Thyroid gland (tissue), 4 donors: ENCODE measurements at regions not wholly inside any gene's neighbourhood (a gene's known extent, or its start where the extent isn't known, plus 50 kb on each side); places are given as distances from the start of the nearest gene placed in this dataset.
"Not testable (repeated sequence)": the region's sequence is repeated elsewhere in the genome, so short reads cannot be mapped to it uniquely, and the experiment has no call there.

Experiments
- DNase-seq, 2 donors: peaks; one replicate each; pipeline ENCODE4 v3.0.0-alpha.2; 2019
- H3K27ac ChIP-seq, 3 donors: fragments of 200-600 bp; sonication (generic); 1 replicate in 2 of 3; 2 replicates in 1 of 3; pipeline ENCODE4 v1.5.1; 2016 to 2019; ENCODE audit warnings: mild to moderate bottlenecking in 1 of 3, moderate library complexity in 1 of 3
- H3K27me3 ChIP-seq: fragments of 200-600 bp; sonication (generic); one replicate; pipeline ENCODE4 v1.5.1; 2019
- H3K36me3 ChIP-seq, 2 donors: fragments of 200-600 bp; sonication (generic); one replicate each; pipeline ENCODE4 v1.5.1; 2016 to 2019
- H3K4me1 ChIP-seq, 2 donors: fragments of 200-600 bp; sonication (generic); one replicate each; pipeline ENCODE4 v1.5.1; 2017 to 2019
- H3K4me3 ChIP-seq, 3 donors: fragments of 200-600 bp; sonication (generic); replicated peaks in 1 of 3; 1 replicate in 2 of 3; 2 replicates in 1 of 3; pipeline ENCODE4 v1.5.1; 2016; ENCODE audit warnings: mild to moderate bottlenecking in 1 of 3
- H3K9me3 ChIP-seq: fragments of 200-600 bp; sonication (generic); one replicate; pipeline ENCODE4 v1.5.1; 2017
- CTCF ChIP-seq, 6 experiments: fragments of 200-600 bp in 3 of 6; fragments of 450-650 bp in 3 of 6; sonication (generic) in 3 of 6; IDR thresholded peaks; one replicate each; pipeline ENCODE4 v1.5.1; 2016 to 2019; ENCODE audit warnings: antibody characterized with exemption in 6 of 6, mild to moderate bottlenecking in 2 of 6, inconsistent platforms in 1 of 6, moderate library complexity in 1 of 6
- POLR2A ChIP-seq, 2 donors: fragments of 450-650 bp; IDR thresholded peaks; one replicate each; pipeline ENCODE4 v1.6.1; 2017; ENCODE audit warnings: antibody characterized with exemption in 2 of 2, mild to moderate bottlenecking in 2 of 2, moderate library complexity in 1 of 2
- WGBS, 2 donors: methylation state at CpG; one replicate each; pipeline ENCODE4 v1.1.5; 2017; 5-methylcytosine and 5-hydroxymethylcytosine counted together
- intact Hi-C: fragments of 100-400 bp; cut with DNase I; formaldehyde crosslinking; loops from one replicate; pipeline ENCODE4 v1.15.1; 2023

GRCh38 chr1:166304131-166304530 is 137.3 kb upstream of the FAM78B start:
- Histone ChIP-seq H3K4me3 (no peak overlapping the region), H3K27ac (no peak overlapping the region), H3K36me3 (no peaks in the 10 kb centered on the region), H3K4me1 (no peaks in the 10 kb centered on the region), H3K9me3 (no peaks in the 10 kb centered on the region), H3K27me3 (no peaks in the 10 kb centered on the region)
- TF ChIP-seq POLR2A (IDR thresholded peaks at IDR 0.05), result no peak
- TF ChIP-seq CTCF (IDR thresholded peaks at IDR 0.05), result no peak
- intact Hi-C loops, result no loop called here
- DNase-seq, result no peak
- WGBS, 2 donors, result 73 to 86% methylated on average over 3 of the region's 3 CpGs

- H3K27ac ChIP-seq, result no peak overlapping the region
- intact Hi-C loops, result no loop called here
- no peak overlapping the region for H3K4me3 ChIP-seq
- H3K9me3 ChIP-seq, result no peaks in the 10 kb centered on the region
- WGBS, 2 donors, result 72 to 77% methylated on average over 2 of the region's 2 CpGs
- TF ChIP-seq CTCF (IDR thresholded peaks at IDR 0.05) (no peak), POLR2A (IDR thresholded peaks at IDR 0.05) (no peak)
- no peaks in the 10 kb centered on the region for H3K27me3 ChIP-seq
- H3K4me1 ChIP-seq, result no peaks in the 10 kb centered on the region
- no peaks in the 10 kb centered on the region for H3K36me3 ChIP-seq
- DNase-seq, result no peak
Measured at GRCh38 chr1:166305371-166305770, 138.6 kb upstream of the FAM78B start.

GRCh38 chr1:166307261-166308188 is 140.7 kb upstream of the FAM78B start:
- intact Hi-C loops, result no loop called here
- 40 to 47% methylated on average over 9 of the region's 9 CpGs for WGBS, 2 donors
- TF ChIP-seq CTCF (IDR thresholded peaks at IDR 0.05) (no peak), POLR2A (IDR thresholded peaks at IDR 0.05) (no peak)

GRCh38 chr1:166316306-166316705 is 149.5 kb upstream of the FAM78B start:
- H3K4me3 ChIP-seq, H3K36me3 ChIP-seq, H3K9me3 ChIP-seq, H3K27ac ChIP-seq, H3K4me1 ChIP-seq, DNase-seq, H3K27me3 ChIP-seq, intact Hi-C loops: not testable (repeated sequence)
- WGBS, 2 donors, result 45 to 73% methylated on average over 1 to 5 of the region's 5 CpGs

More at GRCh38 chr1:166307261-166308188, 140.7 kb upstream of the FAM78B start:
- Histone ChIP-seq H3K27ac (no peak overlapping the region), H3K4me3 (no peak overlapping the region), H3K9me3 (no peaks in the 10 kb centered on the region), H3K27me3 (no peaks in the 10 kb centered on the region), H3K36me3 (no peaks in the 10 kb centered on the region), H3K4me1 (no peaks in the 10 kb centered on the region)
- no peak for DNase-seq

GRCh38 chr1:166322470-166322869 is 155.7 kb upstream of the FAM78B start:
- Histone ChIP-seq H3K27ac (no peak overlapping the region), H3K4me3 (no peak overlapping the region), H3K4me1 (no peaks in the 10 kb centered on the region), H3K9me3 (no peaks in the 10 kb centered on the region), H3K27me3 (no peaks in the 10 kb centered on the region), H3K36me3 (no peaks in the 10 kb centered on the region)
- TF ChIP-seq POLR2A (IDR thresholded peaks at IDR 0.05) (no peak), CTCF (IDR thresholded peaks at IDR 0.05) (no peak)
- intact Hi-C loops, result no loop called here
- WGBS, 2 donors, result 71 to 76% methylated on average over 3 of the region's 3 CpGs
- no peak for DNase-seq
